ENCODE measurements at regions not wholly inside any gene's neighbourhood (a gene's known extent, or its start where the extent isn't known, plus 50 kb on each side); places are given as distances from the start of the nearest gene placed in this dataset.

GRCh38 chr17:77649717-77650211, 308.7 kb upstream of the TNRC6C start:
- TF ChIP-seq FOXP2 (optimal IDR thresholded peaks at IDR 0.05; ENCODE audit: borderline replicate concordance, extremely low read depth, extremely low read length, insufficient read depth) (no peak), POLR2AphosphoS5 (IDR thresholded peaks at IDR 0.05; ENCODE audit: low read depth, low read length) (no peak), REST (IDR thresholded peaks at IDR 0.05; ENCODE audit: insufficient read depth in 1 of 2, low read depth in 2 of 2, low read length in 2 of 2) (no peak), SIN3A (IDR thresholded peaks at IDR 0.05; ENCODE audit: borderline replicate concordance, insufficient read depth, low read length) (no peak), TAF1 (IDR thresholded peaks at IDR 0.05; ENCODE audit: borderline replicate concordance, insufficient read depth, low read length) (no peak)

GRCh38 chr17:77651988-77652387, 306.5 kb upstream of the TNRC6C start:
- TF ChIP-seq POLR2AphosphoS5 (IDR thresholded peaks at IDR 0.05; ENCODE audit: low read depth, low read length) (no peak), FOXP2 (optimal IDR thresholded peaks at IDR 0.05; ENCODE audit: borderline replicate concordance, extremely low read depth, extremely low read length, insufficient read depth) (no peak), TAF1 (IDR thresholded peaks at IDR 0.05; ENCODE audit: borderline replicate concordance, insufficient read depth, low read length) (no peak), REST (IDR thresholded peaks at IDR 0.05; ENCODE audit: insufficient read depth in 1 of 2, low read depth in 2 of 2, low read length in 2 of 2) (no peak), SIN3A (IDR thresholded peaks at IDR 0.05; ENCODE audit: borderline replicate concordance, insufficient read depth, low read length) (no peak)

DNA sequence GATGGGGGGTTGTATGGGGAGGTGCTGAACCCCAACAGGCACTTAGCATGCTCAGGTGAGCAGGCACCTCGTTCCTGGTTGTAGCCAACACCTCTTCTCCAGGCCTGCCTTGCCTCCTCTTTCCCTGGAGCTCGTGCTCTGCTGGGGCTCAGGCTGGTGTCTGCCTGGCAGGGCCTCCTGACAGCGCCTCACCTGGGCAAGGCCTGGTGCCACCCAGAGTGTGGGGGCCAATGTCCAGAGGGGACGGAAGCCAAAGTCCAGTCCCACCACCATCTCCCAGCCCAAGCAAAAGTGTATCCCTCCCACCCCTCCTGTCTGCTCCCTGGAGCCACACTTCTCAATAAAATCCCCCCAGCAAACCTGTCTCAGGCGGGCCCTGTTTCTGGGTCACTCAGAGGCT, 304.2 kb upstream of the TNRC6C start:
- no peak for TF ChIP-seq SIN3A (IDR thresholded peaks at IDR 0.05; ENCODE audit: borderline replicate concordance, insufficient read depth, low read length)
- no peak for TF ChIP-seq REST (IDR thresholded peaks at IDR 0.05; ENCODE audit: insufficient read depth in 1 of 2, low read depth in 2 of 2, low read length in 2 of 2)
- no peak for TF ChIP-seq POLR2AphosphoS5 (IDR thresholded peaks at IDR 0.05; ENCODE audit: low read depth, low read length)
- TF ChIP-seq FOXP2 (optimal IDR thresholded peaks at IDR 0.05; ENCODE audit: borderline replicate concordance, extremely low read depth, extremely low read length, insufficient read depth): no peak
- TF ChIP-seq TAF1 (IDR thresholded peaks at IDR 0.05; ENCODE audit: borderline replicate concordance, insufficient read depth, low read length): no peak

DNA sequence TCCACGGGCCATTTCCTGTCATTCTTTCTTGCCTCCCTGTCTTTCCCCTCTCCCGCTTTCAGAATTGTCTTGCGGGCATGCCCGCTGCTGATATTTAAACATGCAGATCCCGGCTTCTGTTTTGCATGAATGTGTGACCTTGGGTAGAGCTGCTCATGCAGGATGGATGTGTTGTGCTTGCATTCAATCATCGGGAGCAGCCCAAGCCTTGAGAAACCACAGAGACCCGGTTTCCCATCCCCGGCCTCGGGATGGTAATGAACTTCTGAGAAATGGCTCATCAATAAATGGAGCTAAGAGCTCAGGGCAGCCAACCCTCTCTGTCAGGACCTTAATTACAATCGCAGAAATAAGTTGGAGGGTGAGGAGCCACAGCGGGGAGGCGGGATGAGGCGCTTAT, 303.7 kb upstream of the TNRC6C start:
- TF ChIP-seq SIN3A (IDR thresholded peaks at IDR 0.05; ENCODE audit: borderline replicate concordance, insufficient read depth, low read length) (no peak), REST (IDR thresholded peaks at IDR 0.05; ENCODE audit: insufficient read depth in 1 of 2, low read depth in 2 of 2, low read length in 2 of 2) (no peak), TAF1 (IDR thresholded peaks at IDR 0.05; ENCODE audit: borderline replicate concordance, insufficient read depth, low read length) (no peak)

DNA sequence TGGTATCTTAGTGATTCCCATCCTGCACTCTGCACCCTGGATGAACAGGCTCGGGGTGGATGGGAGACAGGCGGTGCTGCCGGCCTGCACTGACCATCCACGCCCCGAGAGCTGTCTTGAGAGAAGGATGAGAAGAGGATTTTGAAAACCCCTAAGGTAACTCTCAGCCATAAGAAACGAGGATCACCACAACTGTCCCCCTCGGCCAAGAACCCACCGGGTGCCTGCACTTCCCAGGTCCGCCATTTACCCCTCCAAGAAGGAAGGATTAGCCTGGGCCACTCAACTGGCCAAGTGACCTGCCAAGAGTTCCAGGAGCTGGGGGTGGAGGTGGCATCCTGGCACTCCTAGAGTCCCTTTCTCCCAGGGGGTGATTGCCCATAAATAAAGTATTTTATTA, 302.4 kb upstream of the TNRC6C start:
- TF ChIP-seq FOXP2 (optimal IDR thresholded peaks at IDR 0.05; ENCODE audit: borderline replicate concordance, extremely low read depth, extremely low read length, insufficient read depth) (no peak), SIN3A (IDR thresholded peaks at IDR 0.05; ENCODE audit: borderline replicate concordance, insufficient read depth, low read length) (no peak), POLR2AphosphoS5 (IDR thresholded peaks at IDR 0.05; ENCODE audit: low read depth, low read length) (no peak), REST (IDR thresholded peaks at IDR 0.05; ENCODE audit: insufficient read depth in 1 of 2, low read depth in 2 of 2, low read length in 2 of 2) (no peak), TAF1 (IDR thresholded peaks at IDR 0.05; ENCODE audit: borderline replicate concordance, insufficient read depth, low read length) (no peak)

Measured in PFSK-1 (cell line).